ENCODE measurements at regions not wholly inside any gene's neighbourhood (a gene's known extent, or its start where the extent isn't known, plus 50 kb on each side); places are given as distances from the start of the nearest gene placed in this dataset.

GRCh38 chr4:173910891-173911290 is 372.6 kb downstream of the FBXO8 start:
- intact Hi-C loops (cut with DNase I): no loop called here
- DNase-seq (ENCODE audit: low spot score in 2 of 2): no peak
- H3K36me3 ChIP-seq: no peaks in the 10 kb centered on the region
- H3K27ac ChIP-seq: no peak overlapping the region
- no peak overlapping the region for H3K4me3 ChIP-seq
- no peaks in the 10 kb centered on the region for H3K4me1 ChIP-seq
- H3K27me3 ChIP-seq: no peaks in the 10 kb centered on the region
- no peaks in the 10 kb centered on the region for H3K9me3 ChIP-seq
- no peak for TF ChIP-seq CTCF (IDR thresholded peaks at IDR 0.05)

DNA sequence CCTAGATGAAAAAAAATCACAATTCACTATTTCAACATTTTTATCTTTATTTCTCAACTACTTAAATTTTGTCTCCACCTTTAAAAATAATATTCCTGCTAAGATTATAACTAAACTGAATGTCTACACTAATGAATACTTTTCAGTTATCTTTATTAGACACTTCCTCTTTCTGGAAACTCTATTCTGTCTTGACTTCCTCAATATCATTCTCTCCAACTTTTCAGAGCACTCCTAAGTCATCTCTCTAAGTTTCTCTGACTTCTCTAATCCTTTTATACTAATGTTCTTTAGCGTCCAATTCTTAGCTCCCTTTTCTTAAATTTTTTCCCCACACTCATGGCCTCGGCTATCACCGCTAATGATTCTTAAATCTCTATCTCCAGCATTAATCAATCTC is 374.2 kb downstream of the FBXO8 start:
- no peak for DNase-seq (ENCODE audit: low spot score in 2 of 2)
- Histone ChIP-seq H3K27ac (no peak overlapping the region), H3K9me3 (no peaks in the 10 kb centered on the region), H3K27me3 (no peaks in the 10 kb centered on the region), H3K4me1 (no peaks in the 10 kb centered on the region), H3K36me3 (no peaks in the 10 kb centered on the region), H3K4me3 (no peak overlapping the region)
- TF ChIP-seq CTCF (IDR thresholded peaks at IDR 0.05): no peak
- intact Hi-C loops (cut with DNase I): no loop called here

DNA sequence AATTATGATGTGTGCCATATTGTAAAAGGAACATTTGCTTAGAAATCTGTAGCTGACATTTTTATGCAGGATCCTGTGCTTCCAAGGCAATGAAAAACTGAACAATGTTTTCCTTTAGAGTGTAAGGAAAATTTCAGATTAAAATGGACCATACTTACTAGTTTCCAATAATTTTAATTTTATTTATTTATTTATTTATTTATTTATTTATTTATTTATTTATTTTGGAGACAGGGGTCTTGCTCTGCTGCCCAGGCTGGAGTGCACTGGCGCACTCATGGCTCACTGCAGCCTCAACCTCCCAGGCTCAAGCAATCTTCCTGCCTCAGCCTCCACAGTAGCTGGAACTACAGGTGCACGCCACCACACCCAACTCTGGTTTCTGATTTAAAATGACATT is 369.8 kb upstream of the HAND2 start:
- Histone ChIP-seq H3K27me3 (no peaks in the 10 kb centered on the region), H3K27ac (no peak overlapping the region), H3K4me3 (no peak overlapping the region), H3K9me3 (no peaks in the 10 kb centered on the region), H3K36me3 (no peaks in the 10 kb centered on the region), H3K4me1 (no peaks in the 10 kb centered on the region)
- no peak for TF ChIP-seq CTCF (IDR thresholded peaks at IDR 0.05)
- intact Hi-C loops (cut with DNase I): no loop called here
- DNase-seq (ENCODE audit: low spot score in 2 of 2): no peak

DNA sequence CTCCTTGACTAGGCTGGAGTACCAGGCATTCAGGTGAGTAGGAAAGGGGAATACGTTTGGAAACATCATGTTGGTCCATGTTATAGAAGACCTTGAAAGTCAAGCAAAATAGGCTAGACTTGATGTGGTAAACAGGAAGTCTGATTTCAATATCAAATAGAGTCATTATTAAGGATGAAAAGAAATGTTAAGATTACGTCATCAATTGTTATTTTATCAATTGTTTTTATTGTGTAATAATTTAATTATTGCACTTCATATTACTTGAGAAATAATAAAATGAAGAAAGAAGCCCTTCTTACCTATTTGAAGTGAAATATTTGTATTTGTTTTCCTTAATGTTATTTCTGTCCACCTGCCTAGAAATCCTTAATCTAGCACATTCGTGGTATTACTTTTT is 361.0 kb upstream of the HAND2 start:
- no peak for DNase-seq (ENCODE audit: low spot score in 2 of 2)
- no peak overlapping the region for H3K27ac ChIP-seq
- no peaks in the 10 kb centered on the region for H3K36me3 ChIP-seq
- no peaks in the 10 kb centered on the region for H3K4me1 ChIP-seq
- no peak overlapping the region for H3K4me3 ChIP-seq
- H3K27me3 ChIP-seq: no peaks in the 10 kb centered on the region
- no peak for TF ChIP-seq CTCF (IDR thresholded peaks at IDR 0.05)
- no peaks in the 10 kb centered on the region for H3K9me3 ChIP-seq
- intact Hi-C loops (cut with DNase I): no loop called here

- intact Hi-C loops (cut with DNase I): loop anchor here (10.0 kb wide), 1 partner anchor 101 kb away; no protein-coding TSS in a partner anchor
- no peak for DNase-seq (ENCODE audit: low spot score in 2 of 2)
- Histone ChIP-seq H3K4me3 (no peak overlapping the region), H3K36me3 (no peaks in the 10 kb centered on the region), H3K27me3 (no peaks in the 10 kb centered on the region), H3K27ac (no peak overlapping the region), H3K9me3 (no peaks in the 10 kb centered on the region), H3K4me1 (no peaks in the 10 kb centered on the region)
- no peak for TF ChIP-seq CTCF (IDR thresholded peaks at IDR 0.05)
These were observed 353.8 kb upstream of the HAND2 start for GRCh38 chr4:173883821-173884220.

DNA sequence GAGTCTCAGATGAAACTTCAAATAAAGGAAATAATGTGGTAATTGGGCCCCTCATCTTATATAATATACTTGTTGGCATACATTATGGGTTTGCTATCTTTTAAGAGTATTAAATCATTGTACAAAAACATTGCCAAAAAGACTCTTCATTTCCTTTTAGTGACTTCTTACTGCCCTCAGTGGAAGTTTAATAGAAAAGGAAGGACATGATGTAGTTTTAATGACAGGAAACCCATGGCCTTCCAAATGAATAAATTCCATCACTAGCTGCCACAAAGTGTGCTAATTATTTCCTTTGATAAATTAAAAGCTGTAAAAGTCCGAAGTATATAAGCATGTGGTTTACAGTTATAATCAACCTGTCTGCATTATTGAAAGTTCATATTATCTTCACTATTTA is 350.9 kb upstream of the HAND2 start:
- no peak for TF ChIP-seq CTCF (IDR thresholded peaks at IDR 0.05)

More for the DNA sequence above, 350.9 kb upstream of the HAND2 start:
- no peaks in the 10 kb centered on the region for H3K27me3 ChIP-seq
- H3K27ac ChIP-seq: no peak overlapping the region
- intact Hi-C loops (cut with DNase I): loop anchor here (10.0 kb wide), 1 partner anchor 104 kb away; no protein-coding TSS in a partner anchor
- no peak for DNase-seq (ENCODE audit: low spot score in 2 of 2)
- H3K4me1 ChIP-seq: no peaks in the 10 kb centered on the region
- no peak overlapping the region for H3K4me3 ChIP-seq
- H3K9me3 ChIP-seq: no peaks in the 10 kb centered on the region
- H3K36me3 ChIP-seq: no peaks in the 10 kb centered on the region
